ENCODE measurements at regions not wholly inside any gene's neighbourhood (a gene's known extent, or its start where the extent isn't known, plus 50 kb on each side); places are given as distances from the start of the nearest gene placed in this dataset.

DNA sequence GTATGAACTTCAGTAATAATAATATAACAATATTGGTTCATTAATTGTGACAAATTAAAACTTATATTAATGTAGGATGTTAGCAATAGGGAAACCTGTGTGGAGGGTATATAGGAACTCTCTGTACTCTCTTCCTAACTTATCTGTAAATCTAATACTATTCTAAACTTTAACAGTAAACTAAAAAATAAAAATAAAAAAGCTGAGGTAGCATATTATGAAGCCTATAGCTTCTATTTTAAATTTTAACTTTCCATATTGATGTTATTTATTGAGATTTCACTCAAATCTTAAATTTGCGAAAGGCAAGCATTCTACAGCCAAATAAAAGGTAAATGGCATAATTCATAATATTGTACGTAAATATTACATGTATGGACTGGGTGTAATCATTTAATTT, 326.4 kb downstream of the MEI4 start:
- DNase-seq (ENCODE audit: low read depth), result no peak

DNA sequence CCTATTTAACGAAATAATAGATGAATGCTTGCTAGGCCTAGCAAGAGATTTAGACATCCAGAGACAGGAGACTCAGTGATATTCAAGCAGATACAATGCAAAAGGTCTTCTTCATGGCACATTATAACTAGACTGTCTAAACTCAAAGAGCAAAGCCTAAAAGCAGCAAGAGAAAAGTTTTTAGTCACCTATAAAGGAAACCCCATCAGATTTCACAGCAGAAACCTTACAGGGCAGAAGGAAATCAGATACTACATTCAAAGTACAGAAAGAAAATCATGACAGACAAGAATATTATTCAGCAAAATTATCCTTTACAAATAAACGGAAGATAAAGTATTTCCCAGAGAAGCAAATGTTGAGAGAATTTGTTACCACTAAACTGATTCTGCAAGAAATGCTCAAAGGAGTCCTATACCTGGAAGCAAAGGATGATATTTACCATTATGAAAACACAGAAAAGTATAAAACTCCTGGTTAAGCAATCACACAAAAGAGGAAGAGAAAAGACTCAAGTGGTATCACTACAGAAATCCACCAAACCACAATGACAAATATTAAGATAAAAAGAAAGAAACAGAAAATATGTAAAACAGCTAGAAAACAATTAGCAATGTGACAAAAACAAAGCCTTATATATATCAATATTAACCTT, 333.7 kb downstream of the MEI4 start:
- no peak for DNase-seq (ENCODE audit: low read depth)

DNA sequence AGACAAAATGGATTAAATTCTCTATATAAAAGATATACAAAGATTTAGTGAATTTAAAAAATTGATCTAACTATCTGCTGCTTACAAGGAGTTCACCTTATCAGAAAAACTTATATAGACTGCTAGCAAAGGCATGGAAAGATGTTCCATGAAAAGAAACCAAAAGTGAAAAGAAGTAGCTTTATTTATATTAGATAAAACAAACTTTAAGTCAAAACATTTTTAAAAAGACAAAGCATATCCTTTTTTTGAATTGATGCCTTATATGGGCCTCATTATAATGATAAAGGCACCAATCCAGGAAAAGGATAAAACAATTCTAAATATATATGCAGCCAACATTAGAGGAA, 334.2 kb downstream of the MEI4 start:
- no peak for DNase-seq (ENCODE audit: low read depth)

DNA sequence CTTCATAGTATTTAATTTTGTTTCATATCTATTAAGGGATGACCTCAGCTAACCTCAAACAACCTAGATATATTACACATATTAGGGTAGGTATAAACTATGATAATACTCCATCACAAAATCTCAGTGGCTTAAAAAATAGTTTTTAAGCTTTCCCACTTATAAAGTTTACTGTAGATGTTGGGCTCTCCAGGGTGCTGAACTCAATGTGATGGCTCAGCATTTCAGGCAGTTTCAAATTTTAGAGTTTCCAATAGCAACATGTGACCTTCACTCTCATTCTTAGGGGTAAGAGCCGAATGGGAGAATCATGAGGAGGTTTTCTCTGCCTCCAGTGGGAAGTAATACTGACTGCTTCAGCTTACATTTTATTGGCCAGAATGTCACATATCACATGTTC, 357.3 kb downstream of the MEI4 start:
- DNase-seq (ENCODE audit: low read depth), result no peak

DNA sequence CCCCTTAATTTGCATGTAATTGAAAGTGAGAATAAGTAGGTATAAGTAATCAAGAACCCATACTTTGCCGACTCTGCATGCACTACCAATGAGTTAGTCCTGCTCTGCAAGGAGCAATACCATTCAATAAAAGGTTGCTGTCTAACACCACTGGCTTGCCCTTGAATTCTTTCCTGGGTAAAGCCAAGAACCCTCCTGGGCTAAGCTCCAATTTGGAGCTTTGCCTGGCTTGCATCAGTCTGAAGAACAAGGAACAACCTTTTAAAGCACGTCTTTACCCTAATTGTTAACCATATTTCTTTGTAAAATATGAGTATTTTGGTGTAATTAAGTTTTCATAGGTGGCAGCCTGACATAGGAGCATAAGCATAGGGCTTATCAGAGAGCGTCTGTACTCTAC, 367.7 kb downstream of the MEI4 start:
- DNase-seq (ENCODE audit: low read depth), result no peak

DNA sequence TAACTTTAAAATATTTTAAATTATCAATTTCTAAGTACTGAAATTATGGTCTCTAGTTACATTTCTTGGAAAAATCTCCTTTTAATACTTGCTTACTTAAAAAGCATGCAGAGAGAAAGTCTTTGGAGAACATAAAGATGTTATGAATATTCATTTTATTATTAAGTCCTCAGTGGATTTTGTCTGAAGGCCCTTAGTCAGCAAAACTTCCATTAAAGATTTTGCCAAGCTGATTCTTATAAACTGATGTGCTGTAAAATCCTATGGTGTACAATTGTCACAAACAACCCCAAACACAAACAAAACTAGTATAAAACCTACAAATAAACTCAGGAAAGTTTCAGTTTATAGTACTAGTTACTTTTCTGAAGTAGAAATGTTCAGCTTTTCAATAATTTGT, 372.7 kb downstream of the MEI4 start:
- no peak for DNase-seq (ENCODE audit: low read depth)

DNA sequence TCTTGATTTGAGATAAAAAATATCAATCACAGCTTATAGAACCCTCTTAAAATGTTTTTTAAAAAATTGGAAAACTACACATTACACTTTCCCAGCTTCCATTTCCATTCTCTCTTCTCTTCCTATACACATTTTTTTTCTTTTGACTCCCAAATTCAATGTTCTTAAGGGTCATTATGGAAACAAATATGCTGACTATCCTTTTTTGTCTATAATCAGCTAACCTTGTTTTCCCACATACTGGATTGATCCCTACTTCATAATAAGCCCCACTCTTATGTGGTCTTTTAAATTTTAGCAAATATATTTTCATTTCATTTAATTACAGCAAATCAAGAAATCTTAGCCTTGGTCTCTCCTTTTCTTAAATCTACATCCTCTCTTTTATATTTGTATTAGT, 378.4 kb downstream of the MEI4 start:
- no peak for DNase-seq (ENCODE audit: low read depth)

DNA sequence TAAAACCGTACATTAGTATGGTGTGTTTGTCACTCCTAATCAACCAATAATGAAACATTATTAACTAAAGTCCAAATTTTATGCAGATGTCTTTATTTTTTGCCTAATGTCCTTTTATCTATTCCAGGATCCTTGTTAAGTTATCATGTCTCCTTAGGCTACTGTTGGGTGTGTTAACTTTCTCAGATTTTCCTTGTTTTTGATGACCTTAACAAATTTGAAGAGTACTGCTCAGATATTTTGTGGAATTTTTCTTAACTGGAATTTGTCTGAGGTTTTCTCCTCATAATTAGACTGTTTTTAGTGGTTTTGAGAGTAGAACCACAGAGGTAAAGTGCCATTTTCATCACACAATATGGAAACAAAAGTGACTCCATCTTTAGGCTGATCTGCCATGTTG, 406.3 kb downstream of the MEI4 start:
- no peak for DNase-seq (ENCODE audit: low read depth)

DNA sequence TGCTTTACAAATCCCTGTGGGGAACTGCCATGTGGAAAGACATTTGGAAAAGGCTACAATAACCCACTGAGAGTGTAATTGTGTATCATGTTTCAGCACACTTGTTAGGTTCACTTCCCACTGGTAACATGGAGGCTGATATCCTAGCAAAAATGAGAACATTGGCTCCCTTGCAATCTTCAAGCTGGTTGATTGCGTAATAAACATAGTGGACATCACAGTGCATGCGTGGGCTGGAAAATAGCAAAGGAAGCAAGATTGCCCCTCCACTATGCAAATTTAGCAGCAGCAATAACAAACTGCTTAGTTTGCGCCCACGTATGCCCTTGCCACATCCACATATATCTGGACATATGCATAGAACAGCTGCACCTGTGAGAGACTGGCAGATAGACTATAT, 410.2 kb downstream of the MEI4 start:
- no peak for DNase-seq (ENCODE audit: low read depth)

DNA sequence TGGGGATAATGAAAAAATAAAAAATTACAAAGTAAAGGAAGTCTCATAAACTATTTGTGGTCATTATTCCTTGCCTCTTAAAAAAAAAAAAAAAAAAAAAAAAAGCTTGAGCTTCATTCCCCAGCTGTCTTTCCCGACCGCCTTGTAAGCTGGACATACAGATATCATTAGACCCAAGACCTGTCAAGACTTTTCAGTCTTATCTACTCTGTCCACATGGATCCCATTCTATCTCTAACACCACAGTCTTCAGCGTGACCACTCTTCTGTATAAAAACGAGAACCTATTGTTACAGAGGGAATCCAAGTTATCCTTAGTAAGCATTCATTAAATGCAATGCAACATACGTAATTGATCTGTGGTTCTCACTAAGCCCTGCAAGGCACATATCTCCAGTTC, 423.5 kb downstream of the MEI4 start:
- no peak for DNase-seq (ENCODE audit: low read depth)

DNA sequence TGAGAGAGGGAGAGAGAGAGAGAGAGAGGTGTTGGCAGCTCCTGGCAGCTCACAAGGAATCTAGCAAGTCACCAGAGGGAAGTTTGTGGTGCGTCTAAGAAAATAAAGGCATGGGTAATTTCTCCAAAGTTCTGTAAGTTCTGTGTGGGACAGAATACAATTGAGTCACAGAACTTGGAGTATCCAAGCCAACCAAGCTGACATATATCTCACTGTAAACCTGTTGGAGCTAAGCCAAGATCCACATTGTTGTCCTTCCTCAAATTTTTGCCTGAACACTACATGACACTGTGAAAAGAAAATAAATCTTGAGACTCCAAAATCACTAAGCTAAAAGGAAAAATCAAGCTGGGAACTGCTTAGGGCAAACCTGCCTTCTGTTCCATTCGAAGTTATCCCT, 436.7 kb downstream of the MEI4 start:
- DNase-seq (ENCODE audit: low read depth), result peak; percentile 4

DNA sequence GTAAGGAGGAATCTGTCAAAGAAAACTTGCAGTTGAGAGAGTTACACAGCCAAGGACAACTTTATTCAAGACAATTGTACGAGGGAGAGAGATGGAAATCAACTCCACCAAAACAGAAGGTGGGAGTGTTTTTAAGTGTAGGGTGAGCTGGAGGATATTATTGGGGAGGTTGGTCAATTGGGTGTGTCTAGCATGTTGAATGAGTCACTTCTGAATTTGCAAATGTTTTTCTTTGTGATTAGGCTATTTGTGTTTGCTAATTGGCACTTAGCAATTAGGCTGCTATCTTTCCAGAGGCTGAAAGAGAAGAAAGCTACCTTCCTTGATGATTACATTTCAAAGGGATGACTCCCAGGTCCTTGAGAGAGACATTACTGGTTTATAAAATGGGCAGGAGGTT, 441.1 kb downstream of the MEI4 start:
- DNase-seq (ENCODE audit: low read depth), result no peak

DNA sequence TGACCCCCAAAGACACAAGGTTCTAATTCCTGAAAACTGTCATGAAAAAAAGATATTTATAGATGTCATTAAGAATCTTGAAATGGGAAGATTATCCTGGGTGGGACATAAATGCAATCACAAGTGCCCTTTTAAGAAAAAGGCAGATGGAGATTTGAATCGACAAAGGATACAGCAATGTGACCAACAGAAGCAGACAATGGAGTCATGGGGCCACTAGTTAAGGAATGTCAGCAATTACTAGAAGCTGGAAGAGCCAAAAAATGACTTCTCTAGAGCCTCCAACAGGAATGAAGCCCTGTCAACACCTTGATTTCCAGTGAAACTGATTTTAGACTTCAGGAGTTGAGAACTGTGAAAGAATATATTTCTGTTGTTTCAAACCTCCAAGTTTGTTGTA, 448.5 kb downstream of the MEI4 start:
- no peak for DNase-seq (ENCODE audit: low read depth)

DNA sequence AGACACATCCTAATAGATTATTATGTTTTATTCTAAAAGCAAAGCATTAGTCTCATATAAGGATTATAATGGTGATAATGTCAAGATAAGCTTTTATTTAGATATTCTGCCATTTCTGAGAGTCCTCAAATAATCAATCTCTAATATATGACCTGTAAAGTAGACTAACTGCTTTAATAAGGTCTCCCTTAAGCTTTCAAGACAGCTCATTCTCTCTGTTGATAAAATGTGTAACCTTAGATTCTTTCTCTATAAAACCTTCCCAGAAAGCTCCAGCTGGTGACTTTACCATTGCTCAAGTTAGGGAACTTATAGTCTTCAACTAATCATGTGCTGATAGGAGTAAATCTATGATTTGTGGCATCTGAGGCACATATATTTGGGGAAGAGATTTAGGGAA, 457.8 kb downstream of the MEI4 start:
- DNase-seq (ENCODE audit: low read depth), result no peak

DNA sequence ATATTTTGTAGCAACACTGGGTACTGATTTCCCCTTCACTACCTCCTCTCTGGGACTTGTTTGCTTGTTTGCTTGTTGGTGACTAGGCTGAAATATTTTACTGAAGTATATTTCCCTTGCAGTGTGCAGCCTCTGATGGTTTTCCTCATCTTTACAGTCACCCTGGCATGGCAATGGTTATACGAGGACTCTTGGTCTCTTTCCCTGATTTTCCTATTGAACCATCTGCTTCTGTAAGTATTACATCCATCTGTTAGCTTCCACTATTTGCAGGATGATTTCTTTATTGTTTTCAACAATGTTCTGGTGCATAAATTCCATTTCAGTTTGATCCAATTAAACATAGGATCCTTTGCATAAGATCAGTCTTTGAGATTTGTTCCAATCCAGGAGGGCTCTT, 465.1 kb downstream of the MEI4 start:
- DNase-seq (ENCODE audit: low read depth), result no peak

DNA sequence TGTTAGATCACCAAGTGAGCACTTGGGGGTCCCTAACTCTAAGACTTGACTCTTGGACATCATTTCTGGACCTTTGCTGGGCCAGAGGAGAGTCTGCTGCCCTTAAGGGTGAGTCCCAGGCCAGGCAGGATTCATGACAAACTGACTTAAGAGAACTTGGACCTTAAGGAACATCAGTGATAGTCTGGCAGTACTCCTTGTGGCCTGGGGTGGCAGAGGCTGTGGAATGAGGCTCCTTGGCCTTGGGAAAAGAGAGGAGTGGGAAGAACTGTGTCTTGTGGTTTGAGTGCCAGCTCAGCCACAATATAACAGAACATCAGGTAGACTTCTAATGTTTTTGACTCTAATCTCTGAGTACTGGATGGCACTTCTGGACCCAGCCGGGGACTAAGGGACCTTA, 478.7 kb downstream of the MEI4 start:
- DNase-seq (ENCODE audit: low read depth), result no peak

DNA sequence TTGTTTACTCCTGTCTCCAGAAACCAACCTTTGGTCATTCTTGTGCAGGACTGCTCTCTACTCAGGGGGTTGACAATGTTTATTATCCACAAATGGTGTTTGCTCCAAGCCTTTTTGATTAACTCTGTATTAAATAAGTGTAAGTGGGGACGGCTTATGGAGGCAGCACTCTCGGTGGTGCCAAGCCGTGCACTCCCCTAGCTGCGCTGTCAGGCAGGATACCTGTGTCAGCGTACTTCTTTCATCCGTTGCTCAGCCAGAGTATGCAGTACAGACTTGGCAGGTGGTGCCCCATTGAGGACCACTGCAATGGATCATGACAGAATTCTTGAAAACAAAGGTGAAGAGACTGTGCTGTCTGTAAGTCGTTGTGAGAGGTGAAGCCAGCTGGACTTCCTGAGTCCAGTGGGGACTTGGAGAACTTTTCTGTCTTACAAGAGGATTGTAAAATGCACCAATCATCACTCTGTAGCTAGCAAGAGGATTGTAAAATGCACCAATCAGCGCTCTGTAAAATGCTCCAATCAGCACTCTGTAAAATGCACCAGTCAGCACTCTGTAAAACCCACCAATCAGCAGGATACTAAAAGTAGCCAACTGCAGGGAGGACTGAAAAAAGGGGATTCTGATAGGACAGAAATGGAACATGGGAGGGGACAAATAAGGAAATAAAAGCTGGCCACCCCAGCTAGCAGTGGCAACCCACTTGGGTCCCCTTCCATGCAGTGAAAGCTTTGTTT, 480.0 kb downstream of the MEI4 start:
- DNase-seq (ENCODE audit: low read depth), result no peak

DNA sequence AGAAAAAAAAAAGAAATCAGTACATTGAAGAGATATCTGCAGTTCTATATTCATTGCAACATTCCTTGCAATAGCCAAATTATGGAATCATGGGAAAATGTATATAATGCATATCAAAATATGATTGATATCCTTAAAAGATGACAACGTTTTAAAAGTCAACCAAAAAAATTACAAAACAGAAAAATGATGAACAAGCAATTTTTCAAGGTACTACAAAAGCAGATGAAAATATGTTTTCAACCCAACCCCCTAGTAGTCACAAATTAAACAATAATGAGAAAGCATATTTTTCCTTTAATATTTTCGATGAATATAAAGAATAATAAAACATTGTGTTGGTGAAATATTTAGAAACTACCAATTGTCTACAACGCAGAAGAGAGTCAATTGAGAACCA, 497.6 kb downstream of the MEI4 start:
- no peak for DNase-seq (ENCODE audit: low read depth)

DNA sequence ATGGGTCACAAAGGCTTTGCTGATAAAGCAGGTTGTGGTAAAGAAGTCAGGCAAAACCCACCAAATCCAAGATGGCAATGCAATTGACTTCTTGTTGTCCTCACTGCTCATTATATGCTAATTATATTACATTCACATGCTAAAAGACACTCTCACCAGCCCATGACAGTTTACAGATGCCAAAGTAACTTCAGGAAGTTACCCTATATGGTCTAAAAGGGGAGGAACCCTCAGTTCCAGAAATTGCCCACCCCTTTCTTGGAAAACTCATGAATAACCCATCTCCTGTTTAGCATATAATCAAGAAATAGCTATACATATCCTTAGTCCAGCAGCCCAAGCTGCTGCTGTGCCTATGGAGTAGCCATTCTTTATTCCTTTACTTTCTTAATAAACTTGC, 501.1 kb downstream of the MEI4 start:
- DNase-seq (ENCODE audit: low read depth), result no peak

DNA sequence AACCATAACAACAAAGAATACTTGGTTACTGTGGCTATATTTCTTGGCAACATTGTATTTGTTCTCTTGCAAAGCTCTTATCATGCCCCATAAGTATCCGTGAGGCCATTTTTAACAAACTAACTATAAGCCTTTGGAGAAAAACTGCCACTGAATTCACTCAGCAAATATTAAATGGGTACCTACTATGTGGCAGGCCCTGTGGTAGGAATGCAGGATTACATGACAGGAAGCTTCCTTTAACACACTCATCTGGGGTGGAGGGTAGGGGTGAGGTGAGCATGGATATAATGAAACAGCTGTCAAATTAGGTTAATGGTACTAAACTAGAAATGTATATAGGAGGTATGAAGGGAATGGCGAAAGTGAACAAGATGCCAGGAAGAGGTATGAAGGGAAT, 504.8 kb downstream of the MEI4 start:
- DNase-seq (ENCODE audit: low read depth), result no peak

DNA sequence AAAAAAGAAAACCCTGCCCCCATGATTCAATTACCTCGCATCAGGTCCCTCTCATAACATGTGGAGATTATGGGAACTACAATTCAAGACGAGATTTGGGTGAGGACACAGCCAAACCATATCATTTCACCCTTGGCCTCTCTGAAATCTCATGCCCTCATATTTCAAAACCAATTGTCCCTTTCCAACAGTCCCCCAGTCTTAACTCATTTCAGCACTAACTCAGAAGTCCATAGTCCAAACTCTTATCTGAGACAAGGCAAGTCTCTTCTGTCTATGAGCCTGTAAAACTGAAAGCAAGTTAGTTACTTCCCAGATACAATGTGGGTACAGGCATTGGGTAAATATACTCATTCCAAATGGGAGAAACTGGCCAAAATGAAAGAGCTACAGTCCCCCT, 536.1 kb downstream of the MEI4 start:
- DNase-seq (ENCODE audit: low read depth), result no peak

DNA sequence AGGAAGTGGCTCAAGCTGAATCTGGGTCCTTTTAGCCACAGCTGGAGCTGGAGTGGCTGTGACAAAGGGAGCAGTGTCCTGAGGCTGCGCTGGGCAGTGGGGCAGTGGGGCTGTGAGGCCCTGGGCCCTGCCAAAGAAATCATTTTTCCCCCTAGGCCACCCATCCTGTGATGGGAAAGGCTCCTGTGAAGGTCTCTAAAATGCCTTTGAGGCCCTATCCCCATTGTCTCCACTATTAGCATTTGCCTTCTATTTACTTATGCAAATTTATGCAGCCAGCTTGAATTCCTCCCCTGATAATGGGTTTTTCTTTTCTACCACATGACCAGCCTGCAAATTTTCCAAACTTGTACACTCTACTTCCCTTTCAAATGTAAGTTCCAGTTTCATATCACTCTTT, 539.2 kb downstream of the MEI4 start:
- no peak for DNase-seq (ENCODE audit: low read depth)

DNA sequence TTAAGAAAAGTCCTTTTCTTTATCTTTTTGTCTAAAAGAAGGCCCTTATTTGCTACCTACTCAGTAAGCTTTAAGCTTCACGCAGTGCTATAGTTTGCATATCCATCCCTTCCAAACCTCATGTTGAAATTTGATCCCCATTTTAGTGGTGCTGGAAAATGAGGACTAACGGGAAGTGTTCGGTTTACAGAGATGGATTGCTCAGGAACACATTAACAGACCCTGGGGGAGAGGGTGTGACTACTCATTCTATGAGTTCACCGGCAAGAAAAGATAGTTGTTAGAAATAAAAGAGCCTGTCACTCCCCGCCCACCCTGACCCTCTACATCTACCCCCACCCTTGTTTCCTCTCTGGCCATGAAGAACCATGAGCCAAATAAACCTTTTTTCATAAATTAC, 546.2 kb downstream of the MEI4 start:
- no peak for DNase-seq (ENCODE audit: low read depth)

DNA sequence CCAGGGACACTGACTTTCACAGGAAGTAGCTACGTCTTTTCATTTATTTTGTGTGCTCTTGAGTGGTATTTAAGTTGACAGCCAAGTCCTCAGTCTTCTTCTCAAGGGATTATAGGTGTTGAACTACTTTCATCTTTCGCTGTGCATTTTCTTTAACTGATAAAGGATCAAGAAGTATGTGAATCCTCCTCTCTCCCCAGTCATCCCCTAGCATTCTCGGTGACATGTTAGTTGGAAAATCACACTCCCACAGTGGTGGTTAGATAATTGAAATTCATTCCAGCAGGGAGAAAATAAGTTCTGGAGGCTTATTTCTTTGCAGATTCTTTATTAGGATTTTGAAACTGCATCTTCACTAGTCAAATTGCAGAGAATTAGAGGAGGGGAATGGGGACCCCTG, 569.4 kb downstream of the MEI4 start:
- no peak for DNase-seq (ENCODE audit: low read depth)
